ENCODE measurements at regions not wholly inside any gene's neighbourhood (a gene's known extent, or its start where the extent isn't known, plus 50 kb on each side); places are given as distances from the start of the nearest gene placed in this dataset.

GRCh38 chr11:19661827-19662226, 50.8 kb upstream of the NAV2 start:
- no peak for DNase-seq

GRCh38 chr11:19660076-19660475, 52.6 kb upstream of the NAV2 start:
- no peak for DNase-seq

GRCh38 chr11:19659529-19659928, 53.1 kb upstream of the NAV2 start:
- no peak for DNase-seq

GRCh38 chr11:19658344-19658743, 54.3 kb upstream of the NAV2 start:
- DNase-seq, result no peak

GRCh38 chr11:19656140-19656541, 56.5 kb upstream of the NAV2 start:
- no peak for DNase-seq

- DNase-seq, result no peak
These were observed 59.8 kb upstream of the NAV2 start for GRCh38 chr11:19652623-19653375.

GRCh38 chr11:19651653-19652052, 61.0 kb upstream of the NAV2 start:
- no peak for DNase-seq

GRCh38 chr11:19651028-19651427, 61.6 kb upstream of the NAV2 start:
- DNase-seq, result no peak

GRCh38 chr11:19650467-19650866, 62.2 kb upstream of the NAV2 start:
- no peak for DNase-seq

GRCh38 chr11:19649751-19650150, 62.9 kb upstream of the NAV2 start:
- DNase-seq, result no peak

- DNase-seq, result no peak
These were observed 64.3 kb upstream of the NAV2 start for GRCh38 chr11:19648321-19648720.

- DNase-seq, result no peak
These were observed 64.8 kb upstream of the NAV2 start for GRCh38 chr11:19647816-19648215.

GRCh38 chr11:19646921-19647320, 65.7 kb upstream of the NAV2 start:
- no peak for DNase-seq

GRCh38 chr11:19646308-19646707, 66.3 kb upstream of the NAV2 start:
- no peak for DNase-seq

GRCh38 chr11:19644316-19644715, 68.3 kb upstream of the NAV2 start:
- no peak for DNase-seq

GRCh38 chr11:19642185-19643158, 70.2 kb upstream of the NAV2 start:
- DNase-seq, result no peak

GRCh38 chr11:19639603-19640105, 73.0 kb upstream of the NAV2 start:
- no peak for DNase-seq

- no peak for DNase-seq
These were observed 77.3 kb upstream of the NAV2 start for GRCh38 chr11:19635332-19635731.

- no peak for DNase-seq
These were observed 79.4 kb upstream of the NAV2 start for GRCh38 chr11:19633276-19633675.

- DNase-seq, result no peak
These were observed 80.2 kb upstream of the NAV2 start for GRCh38 chr11:19632499-19632834.

GRCh38 chr11:19631712-19632498, 80.7 kb upstream of the NAV2 start:
- DNase-seq, result no peak

- DNase-seq, result no peak
These were observed 84.6 kb upstream of the NAV2 start for GRCh38 chr11:19628018-19628417.

GRCh38 chr11:19627566-19627965, 85.1 kb upstream of the NAV2 start:
- DNase-seq, result no peak

Data from NCI-H774 (cell line).